ENCODE measurements at regions not wholly inside any gene's neighbourhood (a gene's known extent, or its start where the extent isn't known, plus 50 kb on each side); places are given as distances from the start of the nearest gene placed in this dataset.

DNA sequence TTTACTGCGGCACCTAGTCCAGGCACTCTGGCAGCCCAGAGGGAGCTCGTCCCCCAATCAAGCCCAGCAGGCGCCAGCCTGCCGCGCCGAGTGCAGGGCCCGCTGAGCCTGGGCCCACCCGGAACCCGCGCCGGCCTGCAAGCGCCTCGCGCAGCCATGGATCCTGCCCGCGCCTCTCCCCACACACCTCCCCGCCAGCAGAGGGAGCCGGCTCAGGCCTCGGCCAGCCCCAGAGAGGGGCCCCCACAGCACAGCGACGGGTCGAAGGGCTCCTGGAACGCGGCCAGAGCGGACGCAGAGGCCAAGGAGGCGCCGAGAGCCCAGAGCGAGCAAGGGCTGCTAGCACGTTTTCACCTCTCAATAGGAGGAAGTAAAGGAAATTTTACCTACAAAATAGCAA, 767.0 kb downstream of the MRPL39 start:
- no peaks in the 10 kb centered on the region for H3K4me1 Mint-ChIP-seq (ENCODE audit: low read depth)

DNA sequence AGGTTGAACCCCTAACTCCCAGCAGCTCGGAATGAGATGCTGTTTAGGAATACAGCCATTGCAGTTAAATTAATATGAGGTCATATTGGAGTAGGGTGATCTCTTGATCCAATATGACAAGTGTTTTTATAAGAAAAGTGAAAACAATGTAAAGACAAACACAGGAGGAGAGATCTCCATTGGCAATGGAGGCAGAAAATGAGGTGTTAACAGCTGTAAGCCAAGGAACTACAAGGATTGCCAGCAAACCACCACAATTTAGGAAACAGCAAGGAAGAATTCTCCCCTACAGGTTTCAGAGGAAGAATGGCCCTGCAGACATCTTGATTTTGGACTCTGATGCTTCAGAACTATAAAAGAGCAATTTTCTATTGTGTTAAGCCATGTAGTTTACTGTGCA, 774.3 kb downstream of the MRPL39 start:
- peaks cover 9% of the 10 kb centered on the region for H3K9me3 Mint-ChIP-seq (ENCODE audit: low read depth)

More for the DNA sequence above, 767.0 kb downstream of the MRPL39 start:
- H3K27ac Mint-ChIP-seq (ENCODE audit: unreplicated experiment) = no peak overlapping the region
- TF ChIP-seq, protein P1, sequence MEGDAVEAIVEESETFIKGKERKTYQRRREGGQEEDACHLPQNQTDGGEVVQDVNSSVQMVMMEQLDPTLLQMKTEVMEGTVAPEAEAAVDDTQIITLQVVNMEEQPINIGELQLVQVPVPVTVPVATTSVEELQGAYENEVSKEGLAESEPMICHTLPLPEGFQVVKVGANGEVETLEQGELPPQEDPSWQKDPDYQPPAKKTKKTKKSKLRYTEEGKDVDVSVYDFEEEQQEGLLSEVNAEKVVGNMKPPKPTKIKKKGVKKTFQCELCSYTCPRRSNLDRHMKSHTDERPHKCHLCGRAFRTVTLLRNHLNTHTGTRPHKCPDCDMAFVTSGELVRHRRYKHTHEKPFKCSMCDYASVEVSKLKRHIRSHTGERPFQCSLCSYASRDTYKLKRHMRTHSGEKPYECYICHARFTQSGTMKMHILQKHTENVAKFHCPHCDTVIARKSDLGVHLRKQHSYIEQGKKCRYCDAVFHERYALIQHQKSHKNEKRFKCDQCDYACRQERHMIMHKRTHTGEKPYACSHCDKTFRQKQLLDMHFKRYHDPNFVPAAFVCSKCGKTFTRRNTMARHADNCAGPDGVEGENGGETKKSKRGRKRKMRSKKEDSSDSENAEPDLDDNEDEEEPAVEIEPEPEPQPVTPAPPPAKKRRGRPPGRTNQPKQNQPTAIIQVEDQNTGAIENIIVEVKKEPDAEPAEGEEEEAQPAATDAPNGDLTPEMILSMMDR (IDR thresholded peaks at IDR 0.05) = no peak
- no peak overlapping the region for H3K4me3 Mint-ChIP-seq (ENCODE audit: unreplicated experiment)
- peaks cover 29% of the 10 kb centered on the region for H3K9me3 Mint-ChIP-seq (ENCODE audit: low read depth)
- no peaks in the 10 kb centered on the region for H3K27me3 Mint-ChIP-seq (ENCODE audit: low read depth)
- H3K36me3 Mint-ChIP-seq (ENCODE audit: low read depth) = no peaks in the 10 kb centered on the region
- DNase-seq (ENCODE audit: low spot score) = no peak

DNA sequence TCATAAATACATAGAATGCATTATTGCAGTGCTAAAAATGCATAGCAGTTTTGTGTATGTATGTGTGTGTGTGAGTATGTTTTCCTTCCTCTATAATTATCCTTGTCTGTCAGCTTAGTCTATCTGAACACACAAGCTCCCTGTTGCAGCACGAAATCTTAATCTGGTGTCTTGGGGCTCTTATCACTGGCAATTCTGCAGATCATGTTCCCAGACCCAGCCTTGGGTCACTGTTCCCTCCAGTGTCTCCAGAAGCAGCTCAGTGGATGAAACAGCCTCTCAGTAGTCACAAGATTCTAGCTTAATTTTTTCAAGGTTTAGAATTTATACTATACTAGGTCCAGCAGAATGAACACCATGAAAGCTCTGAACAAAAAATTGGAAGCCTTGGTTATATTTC, 777.9 kb downstream of the MRPL39 start:
- H3K36me3 Mint-ChIP-seq (ENCODE audit: low read depth) = no peaks in the 10 kb centered on the region
- H3K4me1 Mint-ChIP-seq (ENCODE audit: low read depth) = no peaks in the 10 kb centered on the region
- no peak overlapping the region for H3K4me3 Mint-ChIP-seq (ENCODE audit: unreplicated experiment)
- H3K9me3 Mint-ChIP-seq (ENCODE audit: low read depth) = peaks cover 7% of the 10 kb centered on the region
- no peak for DNase-seq (ENCODE audit: low spot score)
- peaks cover 2% of the 10 kb centered on the region for H3K27me3 Mint-ChIP-seq (ENCODE audit: low read depth)
- TF ChIP-seq, protein P1 (IDR thresholded peaks at IDR 0.05) = no peak
- H3K27ac Mint-ChIP-seq (ENCODE audit: unreplicated experiment) = no peak overlapping the region

More for the DNA sequence above, 774.3 kb downstream of the MRPL39 start:
- no peak overlapping the region for H3K27ac Mint-ChIP-seq (ENCODE audit: unreplicated experiment)
- H3K27me3 Mint-ChIP-seq (ENCODE audit: low read depth) = peaks cover 2% of the 10 kb centered on the region
- no peak for DNase-seq (ENCODE audit: low spot score)
- no peak overlapping the region for H3K4me3 Mint-ChIP-seq (ENCODE audit: unreplicated experiment)
- H3K4me1 Mint-ChIP-seq (ENCODE audit: low read depth) = no peaks in the 10 kb centered on the region
- TF ChIP-seq, protein P1 (IDR thresholded peaks at IDR 0.05) = no peak
- H3K36me3 Mint-ChIP-seq (ENCODE audit: low read depth) = no peaks in the 10 kb centered on the region

DNA sequence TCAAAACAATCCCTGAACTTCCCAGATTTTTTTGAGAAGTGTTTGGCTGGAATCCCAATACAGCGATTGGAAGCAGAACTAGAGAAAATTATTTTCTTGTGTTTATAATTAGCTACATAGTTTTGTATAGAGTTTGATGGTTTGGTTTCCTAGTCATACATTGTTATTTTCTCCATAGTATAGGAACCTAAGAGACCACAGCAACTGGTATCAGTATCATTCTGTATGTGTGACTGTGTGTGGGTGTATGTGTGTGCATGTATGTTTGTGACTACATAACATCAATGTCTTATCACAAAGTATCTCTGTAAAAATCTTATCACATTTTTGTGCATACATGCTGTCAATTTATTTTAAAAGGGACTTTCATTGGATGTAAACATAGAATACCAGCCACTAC, 780.5 kb downstream of the MRPL39 start:
- TF ChIP-seq, protein P1 (IDR thresholded peaks at IDR 0.05) = no peak
- no peak overlapping the region for H3K4me3 Mint-ChIP-seq (ENCODE audit: unreplicated experiment)
- DNase-seq (ENCODE audit: low spot score) = no peak

DNA sequence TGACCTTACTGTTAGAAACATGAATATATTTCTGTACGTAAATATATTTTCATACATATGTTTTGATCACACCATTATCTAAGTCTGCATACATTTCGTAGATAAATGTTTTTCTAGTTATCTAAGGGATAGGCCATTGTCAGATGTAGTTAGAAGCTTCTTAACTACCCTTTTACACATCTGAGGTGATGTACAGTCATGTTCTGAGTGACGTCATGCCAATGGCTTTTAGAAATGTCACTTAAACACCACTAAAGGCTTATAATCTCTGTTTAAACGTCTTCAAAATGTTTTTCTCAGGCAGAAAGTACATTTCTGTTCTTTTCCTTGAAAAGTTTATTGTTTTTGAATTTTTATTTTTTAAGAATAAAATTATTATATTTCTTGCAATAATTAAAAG, 781.9 kb downstream of the MRPL39 start:
- Mint-ChIP-seq H3K9me3 (ENCODE audit: low read depth) (peaks cover 32% of the 10 kb centered on the region), H3K27me3 (ENCODE audit: low read depth) (no peaks in the 10 kb centered on the region), H3K36me3 (ENCODE audit: low read depth) (no peaks in the 10 kb centered on the region), H3K4me1 (ENCODE audit: low read depth) (no peaks in the 10 kb centered on the region), H3K4me3 (ENCODE audit: unreplicated experiment) (no peak overlapping the region), H3K27ac (ENCODE audit: unreplicated experiment) (no peak overlapping the region)
- TF ChIP-seq, protein P1 (IDR thresholded peaks at IDR 0.05) = no peak
- DNase-seq (ENCODE audit: low spot score) = no peak

More for the DNA sequence above, 780.5 kb downstream of the MRPL39 start:
- no peaks in the 10 kb centered on the region for H3K27me3 Mint-ChIP-seq (ENCODE audit: low read depth)
- no peaks in the 10 kb centered on the region for H3K4me1 Mint-ChIP-seq (ENCODE audit: low read depth)
- no peak overlapping the region for H3K27ac Mint-ChIP-seq (ENCODE audit: unreplicated experiment)
- peaks cover 26% of the 10 kb centered on the region for H3K9me3 Mint-ChIP-seq (ENCODE audit: low read depth)
- H3K36me3 Mint-ChIP-seq (ENCODE audit: low read depth) = no peaks in the 10 kb centered on the region

Measured in chondrocyte (in vitro differentiated cells).